Jurkat, Clone E6-1 (cell line): ENCODE measurements at regions not wholly inside any gene's neighbourhood (a gene's known extent, or its start where the extent isn't known, plus 50 kb on each side); places are given as distances from the start of the nearest gene placed in this dataset.
"Not testable (repeated sequence)": the region's sequence is repeated elsewhere in the genome, so short reads cannot be mapped to it uniquely, and the experiment has no call there.

Source experiments
- DNase-seq: peaks from one replicate; pipeline ENCODE4 v3.0.0-alpha.2; 2011; ENCODE audit warnings: low read depth, low spot score
- H3K4me3 ChIP-seq: 2 replicates; pipeline ENCODE4 v1.5.1; 2011; ENCODE audit warnings: mild to moderate bottlenecking, low read length, control low read depth, moderate library complexity

- no peak overlapping the region for H3K4me3 ChIP-seq
- DNase-seq: no peak
These were observed 79.0 kb upstream of the USP25 start for GRCh38 chr21:15650735-15651134.

- no peak for DNase-seq
- no peak overlapping the region for H3K4me3 ChIP-seq
These were observed 78.6 kb upstream of the USP25 start for GRCh38 chr21:15651172-15651571.

GRCh38 chr21:15653710-15654109, 76.1 kb upstream of the USP25 start:
- no peak overlapping the region for H3K4me3 ChIP-seq
- no peak for DNase-seq

GRCh38 chr21:15654171-15654570, 75.6 kb upstream of the USP25 start:
- no peak overlapping the region for H3K4me3 ChIP-seq
- DNase-seq: no peak

- DNase-seq: no peak
- H3K4me3 ChIP-seq: no peak overlapping the region
These were observed 69.9 kb upstream of the USP25 start for GRCh38 chr21:15659753-15660422.

- no peak for DNase-seq
- no peak overlapping the region for H3K4me3 ChIP-seq
These were observed 69.4 kb upstream of the USP25 start for GRCh38 chr21:15660423-15660804.

GRCh38 chr21:15667010-15667409, 62.8 kb upstream of the USP25 start:
- no peak overlapping the region for H3K4me3 ChIP-seq
- DNase-seq: no peak

GRCh38 chr21:15667819-15668218, 62.0 kb upstream of the USP25 start:
- no peak overlapping the region for H3K4me3 ChIP-seq
- DNase-seq: no peak

- no peak for DNase-seq
- no peak overlapping the region for H3K4me3 ChIP-seq
These were observed 60.5 kb upstream of the USP25 start for GRCh38 chr21:15669247-15669646.

GRCh38 chr21:15671188-15671587, 58.6 kb upstream of the USP25 start:
- no peak for DNase-seq
- no peak overlapping the region for H3K4me3 ChIP-seq

GRCh38 chr21:15672578-15672977, 57.2 kb upstream of the USP25 start:
- not testable (repeated sequence) for DNase-seq, H3K4me3 ChIP-seq

- no peak overlapping the region for H3K4me3 ChIP-seq
- no peak for DNase-seq
These were observed 52.8 kb upstream of the USP25 start for GRCh38 chr21:15676935-15677334.

- no peak for DNase-seq
- no peak overlapping the region for H3K4me3 ChIP-seq
These were observed 50.2 kb upstream of the USP25 start for GRCh38 chr21:15679630-15680029.
